ENCODE measurements at regions not wholly inside any gene's neighbourhood (a gene's known extent, or its start where the extent isn't known, plus 50 kb on each side); places are given as distances from the start of the nearest gene placed in this dataset.

DNA sequence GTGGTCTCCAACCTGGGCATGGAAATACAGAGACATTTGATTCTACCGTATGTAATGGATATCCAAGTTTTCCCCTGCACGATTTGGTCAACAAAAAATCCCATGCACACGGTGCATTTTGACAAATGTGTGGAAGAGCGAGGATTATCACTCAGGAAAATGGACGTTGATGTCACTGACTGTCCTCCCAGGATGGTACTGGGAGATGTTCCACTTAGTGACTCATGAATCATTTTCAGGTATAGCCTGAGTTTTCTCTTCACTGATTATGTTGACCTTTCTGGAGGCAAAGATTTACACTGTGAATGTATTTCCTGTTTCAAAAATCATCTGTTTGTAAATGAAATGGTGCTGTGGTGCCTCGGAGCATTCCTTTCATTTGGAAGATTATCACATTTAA is 596.7 kb upstream of the ADAMTS9 start:
- no peak for TF ChIP-seq POLR2A (IDR thresholded peaks at IDR 0.05)
- TF ChIP-seq POLR2AphosphoS5 (IDR thresholded peaks at IDR 0.05): no peak
